MM.1S (cell line): ENCODE measurements at regions not wholly inside any gene's neighbourhood (a gene's known extent, or its start where the extent isn't known, plus 50 kb on each side); places are given as distances from the start of the nearest gene placed in this dataset.

Source experiments
- EZH2 ChIP-seq: fragments of 300-600 bp; sonication (generic); optimal IDR thresholded peaks from 2 replicates; pipeline ENCODE3; 2017; ENCODE audit warnings: low read depth, mild to moderate bottlenecking, antibody characterized with exemption, low read length, mixed read lengths
- EZH2phosphoT487 ChIP-seq: fragments of 300-600 bp; sonication (generic); IDR thresholded peaks from 2 replicates; pipeline ENCODE4 v1.6.1; 2018; ENCODE audit warnings: antibody characterized with exemption, low read length
- TF ChIP-seq, protein P1 (sequence below): fragments of 300-600 bp; sonication (generic); IDR thresholded peaks from 2 replicates; pipeline ENCODE4 v1.5.1; 2016; ENCODE audit warnings: antibody characterized with exemption, low read length, mixed read lengths

DNA sequence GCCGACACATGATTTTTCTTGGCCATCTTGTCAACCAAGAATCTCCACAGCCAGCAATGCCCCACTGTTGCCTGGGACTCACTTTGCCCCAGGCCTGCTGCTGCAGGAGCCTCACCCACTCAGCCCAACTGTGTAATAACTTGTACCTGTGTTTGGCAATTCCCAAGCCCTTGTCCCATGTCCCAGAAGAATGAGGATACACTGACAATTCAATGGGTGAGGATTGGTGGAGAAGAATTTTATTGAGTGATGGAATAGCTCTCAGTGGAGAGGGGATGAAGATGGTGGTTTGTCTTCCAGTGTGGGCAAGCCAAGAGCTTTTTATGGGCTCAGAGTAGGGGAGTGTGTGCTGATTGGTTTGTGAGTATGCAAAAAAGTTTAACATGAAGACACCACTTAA, 861.9 kb downstream of the TFAP2A start:
- no peak for TF ChIP-seq EZH2
- TF ChIP-seq, protein P1, sequence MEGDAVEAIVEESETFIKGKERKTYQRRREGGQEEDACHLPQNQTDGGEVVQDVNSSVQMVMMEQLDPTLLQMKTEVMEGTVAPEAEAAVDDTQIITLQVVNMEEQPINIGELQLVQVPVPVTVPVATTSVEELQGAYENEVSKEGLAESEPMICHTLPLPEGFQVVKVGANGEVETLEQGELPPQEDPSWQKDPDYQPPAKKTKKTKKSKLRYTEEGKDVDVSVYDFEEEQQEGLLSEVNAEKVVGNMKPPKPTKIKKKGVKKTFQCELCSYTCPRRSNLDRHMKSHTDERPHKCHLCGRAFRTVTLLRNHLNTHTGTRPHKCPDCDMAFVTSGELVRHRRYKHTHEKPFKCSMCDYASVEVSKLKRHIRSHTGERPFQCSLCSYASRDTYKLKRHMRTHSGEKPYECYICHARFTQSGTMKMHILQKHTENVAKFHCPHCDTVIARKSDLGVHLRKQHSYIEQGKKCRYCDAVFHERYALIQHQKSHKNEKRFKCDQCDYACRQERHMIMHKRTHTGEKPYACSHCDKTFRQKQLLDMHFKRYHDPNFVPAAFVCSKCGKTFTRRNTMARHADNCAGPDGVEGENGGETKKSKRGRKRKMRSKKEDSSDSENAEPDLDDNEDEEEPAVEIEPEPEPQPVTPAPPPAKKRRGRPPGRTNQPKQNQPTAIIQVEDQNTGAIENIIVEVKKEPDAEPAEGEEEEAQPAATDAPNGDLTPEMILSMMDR: no peak
- no peak for TF ChIP-seq EZH2phosphoT487
